B cell (primary cell): ENCODE measurements at regions not wholly inside any gene's neighbourhood (a gene's known extent, or its start where the extent isn't known, plus 50 kb on each side); places are given as distances from the start of the nearest gene placed in this dataset. TPM values are rescaled to one million over a fixed set of nuclear protein-coding genes. Genes with fewer than 3 reads are reported as not detected.

Experiments
- ATAC-seq: fragments of 200-7000 bp; cut with Tn5 transposase; one replicate; pipeline ENCODE4 v1.10.0; 2021; ENCODE audit warnings: low read depth, mild to moderate bottlenecking, moderate number of reproducible peaks, moderate library complexity
- CTCF ChIA-PET: fragments of 350-600 bp; sonication (Branson Sonifier 250); formaldehyde crosslinking; loops from one replicate; lab custom pipeline; 2021; ENCODE audit warnings: antibody characterized with exemption, inconsistent platforms; lab: Charles Lee
- POLR2A ChIA-PET: fragments of 350-600 bp; sonication (Branson Sonifier 250); formaldehyde crosslinking; loops from one replicate; lab custom pipeline; 2021; ENCODE audit warnings: antibody characterized with exemption; lab: Charles Lee
- DNase-seq: peaks from one replicate; pipeline ENCODE4 v3.0.0; 2013
- H2AFZ ChIP-seq: 2 replicates; pipeline ENCODE4 v1.6.1; 2012; ENCODE audit warnings: mild to moderate bottlenecking, low read depth, low read length; ENCODE audit not compliant: insufficient read depth, poor library complexity, severe bottlenecking
- H3K27ac ChIP-seq, 2 donors: 1 replicate in 1 of 2; 2 replicates in 1 of 2; pipeline ENCODE4 v1.5.1; 2012 to 2013; ENCODE audit warnings: low read length in 2 of 2, mild to moderate bottlenecking in 2 of 2, moderate library complexity in 1 of 2
- H3K27me3 ChIP-seq, 4 experiments: fragments of 200-600 bp in 1 of 4; sonication (generic) in 1 of 4; replicated peaks in 1 of 4; 1 replicate in 2 of 4; 2 replicates in 2 of 4; pipeline versions ENCODE4 v1.6.1 to v1.7.0; 2013 to 2016; ENCODE audit warnings: low read length in 3 of 4, mild to moderate bottlenecking in 2 of 4, mixed read lengths in 1 of 4, moderate library complexity in 1 of 4; ENCODE audit not compliant: insufficient read depth in 4 of 4, control insufficient read depth in 3 of 4; ENCODE audit errors: control extremely low read depth in 1 of 4
- H3K36me3 ChIP-seq, 2 experiments: replicated peaks in 1 of 2; 1 replicate in 1 of 2; 2 replicates in 1 of 2; pipeline versions ENCODE4 v1.6.1 to v1.7.1; 2013; ENCODE audit warnings: low read length in 1 of 2; ENCODE audit not compliant: insufficient read depth in 2 of 2, control insufficient read depth in 1 of 2; ENCODE audit errors: control extremely low read depth in 1 of 2, extremely low read depth in 1 of 2
- H3K4me1 ChIP-seq, 2 donors: fragments of 200-600 bp in 1 of 2; sonication (generic) in 1 of 2; 1 replicate in 1 of 2; 2 replicates in 1 of 2; pipeline versions ENCODE4 v1.5.1 to v1.6.1; 2013 to 2017; ENCODE audit warnings: low read length in 2 of 2; ENCODE audit not compliant: control insufficient read depth in 2 of 2, insufficient read depth in 2 of 2
- H3K4me2 ChIP-seq: replicated peaks from 2 replicates; pipeline ENCODE3; 2012; ENCODE audit warnings: mild to moderate bottlenecking, low read depth, low read length; ENCODE audit not compliant: poor library complexity, severe bottlenecking
- H3K4me3 ChIP-seq, 5 experiments: fragments of 200-600 bp in 1 of 5; sonication (generic) in 1 of 5; 1 replicate in 3 of 5; 2 replicates in 2 of 5; pipeline versions ENCODE4 v1.5.1 to v1.7.0; 2011 to 2016; ENCODE audit warnings: low read length in 4 of 5, mild to moderate bottlenecking in 4 of 5, low read depth in 2 of 5, control low read depth in 1 of 5, moderate library complexity in 1 of 5; ENCODE audit not compliant: insufficient read depth in 1 of 5; ENCODE audit errors: control extremely low read depth in 1 of 5, extremely low read depth in 1 of 5
- H3K79me2 ChIP-seq: fragments of 200-600 bp; sonication (generic); one replicate; pipeline ENCODE4 v1.6.0; 2016; ENCODE audit warnings: low read length; ENCODE audit not compliant: control insufficient read depth, insufficient read depth
- H3K9ac ChIP-seq: fragments of 200-600 bp; sonication (generic); 2 replicates; pipeline ENCODE4 v1.6.1; 2017; ENCODE audit warnings: mild to moderate bottlenecking, low read length, moderate library complexity
- H3K9me3 ChIP-seq, 3 donors: one replicate each; pipeline versions ENCODE4 v1.6.1 to v1.7.1; 2013; ENCODE audit warnings: low read length in 2 of 3; ENCODE audit not compliant: control insufficient read depth in 2 of 3, insufficient read depth in 1 of 3; ENCODE audit errors: control extremely low read depth in 1 of 3
- H4K20me1 ChIP-seq: 2 replicates; pipeline ENCODE4 v1.6.0; 2012; ENCODE audit warnings: mild to moderate bottlenecking, low read length; ENCODE audit not compliant: insufficient read depth, control insufficient read depth, poor library complexity, severe bottlenecking
- H3K27ac Mint-ChIP-seq: one replicate; pipeline ENCODE4 v1.8.0; 2021; ENCODE audit warnings: mixed read lengths
- H3K27me3 Mint-ChIP-seq: one replicate; pipeline ENCODE4 v1.8.0; 2021; ENCODE audit warnings: mixed read lengths
- H3K4me1 Mint-ChIP-seq: one replicate; pipeline ENCODE4 v1.8.0; 2021; ENCODE audit warnings: mixed read lengths
- H3K4me3 Mint-ChIP-seq: one replicate; pipeline ENCODE4 v1.8.0; 2021; ENCODE audit warnings: mixed read lengths
- H3K9me3 Mint-ChIP-seq: one replicate; pipeline ENCODE4 v1.8.0; 2022; ENCODE audit warnings: mixed read lengths; ENCODE audit not compliant: insufficient read depth
- EZH2 ChIP-seq: IDR thresholded peaks from 2 replicates; pipeline ENCODE4 v1.6.1; 2012; ENCODE audit warnings: borderline replicate concordance, low read depth, mild to moderate bottlenecking, moderate library complexity, low read length; ENCODE audit not compliant: insufficient read depth, poor library complexity, severe bottlenecking
- WGBS: methylation state at CpG from one replicate; pipeline ENCODE4 v1.1.5; 2013; ENCODE audit warnings: missing lambda C conversion rate; ENCODE audit not compliant: insufficient coverage; 5-methylcytosine and 5-hydroxymethylcytosine counted together
- intact Hi-C: fragments of 100-400 bp; cut with micrococcal nuclease; formaldehyde crosslinking; loops from one replicate; pipeline ENCODE4 v1.10.0; 2022
- small RNA-seq: library from RNA; depleted of rRNA; stranded (forward); fragments of <200 nt; gene quantifications from one replicate; pipeline ENCODE3, GENCODE V24; 2012; ENCODE audit warnings: low replicate concordance, low read depth; ENCODE audit not compliant: insufficient read length
- TF ChIP-seq, protein P1 (sequence below): fragments of 200-600 bp; IDR thresholded peaks from one replicate; pipeline ENCODE4 v1.8.0; 2022; ENCODE audit warnings: antibody characterized with exemption, mild to moderate bottlenecking

- Histone ChIP-seq H3K27ac (no peak overlapping the region), H2AFZ (no peak overlapping the region), H3K79me2 (no peaks in the 10 kb centered on the region), H3K9ac (no peak overlapping the region), H3K27me3 (no peaks in the 10 kb centered on the region), H3K9me3 (peaks cover 0 to 1% (median 0%) of the 10 kb centered on the region in 3 donors), H4K20me1 (no peaks in the 10 kb centered on the region), H3K4me3 (no peak overlapping the region), H3K4me1 (no peaks in the 10 kb centered on the region), H3K4me2 (no peak overlapping the region), H3K36me3 (no peaks in the 10 kb centered on the region)
- no peak for DNase-seq
- ATAC-seq = no peak
- intact Hi-C loops = no loop called here
- TF ChIP-seq EZH2 = no peak
- TF ChIP-seq, protein P1, sequence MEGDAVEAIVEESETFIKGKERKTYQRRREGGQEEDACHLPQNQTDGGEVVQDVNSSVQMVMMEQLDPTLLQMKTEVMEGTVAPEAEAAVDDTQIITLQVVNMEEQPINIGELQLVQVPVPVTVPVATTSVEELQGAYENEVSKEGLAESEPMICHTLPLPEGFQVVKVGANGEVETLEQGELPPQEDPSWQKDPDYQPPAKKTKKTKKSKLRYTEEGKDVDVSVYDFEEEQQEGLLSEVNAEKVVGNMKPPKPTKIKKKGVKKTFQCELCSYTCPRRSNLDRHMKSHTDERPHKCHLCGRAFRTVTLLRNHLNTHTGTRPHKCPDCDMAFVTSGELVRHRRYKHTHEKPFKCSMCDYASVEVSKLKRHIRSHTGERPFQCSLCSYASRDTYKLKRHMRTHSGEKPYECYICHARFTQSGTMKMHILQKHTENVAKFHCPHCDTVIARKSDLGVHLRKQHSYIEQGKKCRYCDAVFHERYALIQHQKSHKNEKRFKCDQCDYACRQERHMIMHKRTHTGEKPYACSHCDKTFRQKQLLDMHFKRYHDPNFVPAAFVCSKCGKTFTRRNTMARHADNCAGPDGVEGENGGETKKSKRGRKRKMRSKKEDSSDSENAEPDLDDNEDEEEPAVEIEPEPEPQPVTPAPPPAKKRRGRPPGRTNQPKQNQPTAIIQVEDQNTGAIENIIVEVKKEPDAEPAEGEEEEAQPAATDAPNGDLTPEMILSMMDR = no peak
- no peak overlapping the region for H3K4me3 Mint-ChIP-seq
- H3K27me3 Mint-ChIP-seq = peaks cover 16% of the 10 kb centered on the region
- no CpG with 5 or more reads among the region's 1 CpG for WGBS
- ChIA-PET CTCF (no interaction called here), POLR2A (no interaction called here)
- H3K4me1 Mint-ChIP-seq = no peaks in the 10 kb centered on the region
- H3K27ac Mint-ChIP-seq = no peak overlapping the region
- H3K9me3 Mint-ChIP-seq = peaks cover 2% of the 10 kb centered on the region
Observed at GRCh38 chr16:47753659-47754058, 292.5 kb downstream of the PHKB start.

Small RNA genes in the stretch of these regions (small RNA-seq; reads per million reads assigned to genes)
- gene AC141846.1 = not detected
